ENCODE measurements at regions not wholly inside any gene's neighbourhood (a gene's known extent, or its start where the extent isn't known, plus 50 kb on each side); places are given as distances from the start of the nearest gene placed in this dataset.

- TF ChIP-seq, protein P1, sequence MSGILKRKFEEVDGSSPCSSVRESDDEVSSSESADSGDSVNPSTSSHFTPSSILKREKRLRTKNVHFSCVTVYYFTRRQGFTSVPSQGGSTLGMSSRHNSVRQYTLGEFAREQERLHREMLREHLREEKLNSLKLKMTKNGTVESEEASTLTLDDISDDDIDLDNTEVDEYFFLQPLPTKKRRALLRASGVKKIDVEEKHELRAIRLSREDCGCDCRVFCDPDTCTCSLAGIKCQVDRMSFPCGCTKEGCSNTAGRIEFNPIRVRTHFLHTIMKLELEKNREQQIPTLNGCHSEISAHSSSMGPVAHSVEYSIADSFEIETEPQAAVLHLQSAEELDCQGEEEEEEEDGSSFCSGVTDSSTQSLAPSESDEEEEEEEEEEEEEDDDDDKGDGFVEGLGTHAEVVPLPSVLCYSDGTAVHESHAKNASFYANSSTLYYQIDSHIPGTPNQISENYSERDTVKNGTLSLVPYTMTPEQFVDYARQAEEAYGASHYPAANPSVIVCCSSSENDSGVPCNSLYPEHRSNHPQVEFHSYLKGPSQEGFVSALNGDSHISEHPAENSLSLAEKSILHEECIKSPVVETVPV (CRISPR knock-in tag; IDR thresholded peaks at IDR 0.05) = no peak
- TF ChIP-seq CSDC2 (CRISPR knock-in tag; IDR thresholded peaks at IDR 0.05) (no peak), CREB5 (CRISPR knock-in tag; IDR thresholded peaks at IDR 0.05; ENCODE audit: low read depth) (no peak), ZFP30 (CRISPR knock-in tag; IDR thresholded peaks at IDR 0.05) (no peak), ZNF565 (CRISPR knock-in tag; conservative IDR thresholded peaks at IDR 0.05; ENCODE audit: low read depth) (no peak), PPARA (CRISPR knock-in tag; IDR thresholded peaks at IDR 0.05; ENCODE audit: borderline replicate concordance) (no peak), RARB (CRISPR knock-in tag; IDR thresholded peaks at IDR 0.05) (no peak), TOX (CRISPR knock-in tag; IDR thresholded peaks at IDR 0.05; ENCODE audit: borderline replicate concordance) (no peak), PATZ1 (CRISPR knock-in tag; IDR thresholded peaks at IDR 0.05; ENCODE audit: borderline replicate concordance) (no peak), ARNTL (CRISPR knock-in tag; IDR thresholded peaks at IDR 0.05; ENCODE audit: borderline replicate concordance, low read depth) (no peak)
Measured at GRCh38 chr18:51248685-51249084, 51.2 kb upstream of the MEX3C start.

Measured in SK-N-SH treated with all-trans-retinoic acid at 6 μM for 48 hours (cell line).